Colonic mucosa (tissue), 4 donors: ENCODE measurements at regions not wholly inside any gene's neighbourhood (a gene's known extent, or its start where the extent isn't known, plus 50 kb on each side); places are given as distances from the start of the nearest gene placed in this dataset.

Experiments
- DNase-seq: peaks from one replicate; pipeline ENCODE4 v3.0.0-alpha.2; 2020
- H3K27ac ChIP-seq: fragments of 200-600 bp; one replicate; pipeline ENCODE4 v1.8.0; 2021
- H3K27me3 ChIP-seq: fragments of 200-600 bp; one replicate; pipeline ENCODE4 v1.8.0; 2021
- H3K36me3 ChIP-seq: fragments of 200-600 bp; one replicate; pipeline ENCODE4 v1.8.0; 2021
- H3K4me1 ChIP-seq: fragments of 200-600 bp; one replicate; pipeline ENCODE4 v1.8.0; 2021; ENCODE audit warnings: mild to moderate bottlenecking
- H3K4me3 ChIP-seq: fragments of 200-600 bp; one replicate; pipeline ENCODE4 v1.8.0; 2021
- H3K9ac ChIP-seq, 2 donors: one replicate each; pipeline ENCODE4 v1.7.0; 2013; ENCODE audit warnings: control low read depth in 2 of 2, low read depth in 2 of 2, low read length in 2 of 2
- H3K9me3 ChIP-seq: fragments of 200-600 bp; one replicate; pipeline ENCODE4 v1.8.0; 2021
- CTCF ChIP-seq: fragments of 200-600 bp; IDR thresholded peaks from one replicate; pipeline ENCODE4 v1.8.0; 2022; ENCODE audit warnings: antibody characterized with exemption, mild to moderate bottlenecking
- intact Hi-C: fragments of 100-400 bp; cut with DNase I; formaldehyde crosslinking; loops from one replicate; pipeline ENCODE4 v1.14.1; 2022
- donor health status: healthy.
- donor health status: DM: no; HTN: no; CAD: no.
- donor health status: DM: no; HTN: no; CAD: no.

GRCh38 chr6:122079916-122080315 is 319.5 kb upstream of the HSF2 start:
- Histone ChIP-seq H3K4me1 (no peaks in the 10 kb centered on the region), H3K27me3 (no peaks in the 10 kb centered on the region), H3K9ac (no peak overlapping the region), H3K27ac (no peak overlapping the region), H3K4me3 (no peak overlapping the region), H3K9me3 (no peaks in the 10 kb centered on the region), H3K36me3 (no peaks in the 10 kb centered on the region)
- no peak for DNase-seq
- intact Hi-C loops: no loop called here
- TF ChIP-seq CTCF: no peak

GRCh38 chr6:122081921-122082320 is 317.5 kb upstream of the HSF2 start:
- Histone ChIP-seq H3K9me3 (no peaks in the 10 kb centered on the region), H3K4me3 (no peak overlapping the region), H3K9ac (no peak overlapping the region), H3K27ac (no peak overlapping the region), H3K27me3 (no peaks in the 10 kb centered on the region), H3K36me3 (no peaks in the 10 kb centered on the region), H3K4me1 (no peaks in the 10 kb centered on the region)
- intact Hi-C loops: no loop called here
- DNase-seq: no peak
- no peak for TF ChIP-seq CTCF

GRCh38 chr6:122082370-122082769 is 317.1 kb upstream of the HSF2 start:
- no peak for TF ChIP-seq CTCF
- no peak for DNase-seq
- intact Hi-C loops: no loop called here

GRCh38 chr6:122092366-122092765 is 307.1 kb upstream of the HSF2 start:
- Histone ChIP-seq H3K9ac (no peak overlapping the region), H3K4me3 (no peak overlapping the region), H3K27me3 (no peaks in the 10 kb centered on the region), H3K4me1 (no peaks in the 10 kb centered on the region), H3K9me3 (no peaks in the 10 kb centered on the region), H3K36me3 (no peaks in the 10 kb centered on the region), H3K27ac (no peak overlapping the region)
- intact Hi-C loops: no loop called here
- TF ChIP-seq CTCF: no peak
- DNase-seq: no peak

More at GRCh38 chr6:122082370-122082769, 317.1 kb upstream of the HSF2 start:
- no peak overlapping the region for H3K4me3 ChIP-seq
- no peaks in the 10 kb centered on the region for H3K36me3 ChIP-seq
- H3K9me3 ChIP-seq: no peaks in the 10 kb centered on the region
- no peaks in the 10 kb centered on the region for H3K27me3 ChIP-seq
- no peak overlapping the region for H3K27ac ChIP-seq
- H3K9ac ChIP-seq: no peak overlapping the region
- H3K4me1 ChIP-seq: no peaks in the 10 kb centered on the region

- H3K4me1 ChIP-seq: no peaks in the 10 kb centered on the region
- no peak overlapping the region for H3K4me3 ChIP-seq
- no peak overlapping the region for H3K27ac ChIP-seq
- no peak overlapping the region for H3K9ac ChIP-seq
- no peaks in the 10 kb centered on the region for H3K9me3 ChIP-seq
- no peaks in the 10 kb centered on the region for H3K27me3 ChIP-seq
- no peak for TF ChIP-seq CTCF
- intact Hi-C loops: no loop called here
- no peak for DNase-seq
- H3K36me3 ChIP-seq: no peaks in the 10 kb centered on the region
Measured at GRCh38 chr6:122098201-122098678, 301.2 kb upstream of the HSF2 start.

GRCh38 chr6:122102026-122102425 is 297.4 kb upstream of the HSF2 start:
- DNase-seq: no peak
- no peak for TF ChIP-seq CTCF
- Histone ChIP-seq H3K9me3 (no peaks in the 10 kb centered on the region), H3K36me3 (no peaks in the 10 kb centered on the region), H3K9ac (no peak overlapping the region), H3K27ac (no peak overlapping the region), H3K27me3 (no peaks in the 10 kb centered on the region), H3K4me3 (no peak overlapping the region), H3K4me1 (no peaks in the 10 kb centered on the region)
- intact Hi-C loops: no loop called here
